Breast epithelium (tissue), 3 donors: ENCODE measurements at regions not wholly inside any gene's neighbourhood (a gene's known extent, or its start where the extent isn't known, plus 50 kb on each side); places are given as distances from the start of the nearest gene placed in this dataset.
"Not testable (repeated sequence)": the region's sequence is repeated elsewhere in the genome, so short reads cannot be mapped to it uniquely, and the experiment has no call there.

Experiments
- CTCF ChIP-seq, 3 donors: fragments of 450-650 bp; IDR thresholded peaks; one replicate each; pipeline ENCODE4 v1.5.1; 2016 to 2017; ENCODE audit warnings: antibody characterized with exemption in 3 of 3, mild to moderate bottlenecking in 3 of 3, moderate library complexity in 3 of 3
- POLR2AphosphoS5 ChIP-seq, 3 donors: sonication (generic); formaldehyde crosslinking; IDR thresholded peaks; one replicate each; pipeline ENCODE4 v1.6.1; 2017; ENCODE audit warnings: antibody characterized with exemption in 3 of 3

- TF ChIP-seq CTCF, POLR2AphosphoS5 (IDR thresholded peaks at IDR 0.05): not testable (repeated sequence)
These were observed 3930.2 kb upstream of the OR11H1 start for GRCh38 chr22:11597666-11598358.
